Spleen (tissue), 11 donors: ENCODE measurements at regions not wholly inside any gene's neighbourhood (a gene's known extent, or its start where the extent isn't known, plus 50 kb on each side); places are given as distances from the start of the nearest gene placed in this dataset.

Source experiments
- DNase-seq: peaks from one replicate; pipeline ENCODE4 v3.0.0-alpha.2; 2020
- H3K27ac ChIP-seq, 8 donors: fragments of 200-600 bp; sonication (generic) in 7 of 8; 1 replicate in 4 of 8; 2 replicates in 4 of 8; pipeline versions ENCODE4 v1.5.0 to v1.8.0; 2016 to 2021; ENCODE audit warnings: inconsistent platforms in 4 of 8, mild to moderate bottlenecking in 4 of 8, moderate library complexity in 1 of 8
- H3K27me3 ChIP-seq, 7 donors: fragments of 200-600 bp; sonication (generic) in 6 of 7; replicated peaks in 1 of 7; 1 replicate in 4 of 7; 2 replicates in 3 of 7; pipeline versions ENCODE4 v1.5.0 to v1.8.0; 2016 to 2021; ENCODE audit warnings: inconsistent platforms in 3 of 7, mild to moderate bottlenecking in 1 of 7
- H3K36me3 ChIP-seq, 6 donors: fragments of 200-600 bp; sonication (generic) in 5 of 6; 1 replicate in 4 of 6; 2 replicates in 2 of 6; pipeline versions ENCODE4 v1.5.0 to v1.8.0; 2016 to 2021; ENCODE audit warnings: inconsistent platforms in 2 of 6
- H3K4me1 ChIP-seq, 6 donors: fragments of 200-600 bp; sonication (generic) in 5 of 6; 1 replicate in 3 of 6; 2 replicates in 3 of 6; pipeline versions ENCODE4 v1.5.0 to v1.8.0; 2016 to 2021; ENCODE audit warnings: inconsistent platforms in 3 of 6
- H3K4me3 ChIP-seq, 8 donors: fragments of 200-600 bp; sonication (generic) in 7 of 8; 1 replicate in 4 of 8; 2 replicates in 4 of 8; pipeline versions ENCODE4 v1.5.0 to v1.8.0; 2016 to 2021; ENCODE audit warnings: inconsistent platforms in 4 of 8, mild to moderate bottlenecking in 4 of 8, moderate library complexity in 2 of 8
- H3K9me3 ChIP-seq, 8 donors: fragments of 200-600 bp; sonication (generic) in 7 of 8; 1 replicate in 4 of 8; 2 replicates in 4 of 8; pipeline versions ENCODE4 v1.5.0 to v1.8.0; 2016 to 2021; ENCODE audit warnings: inconsistent platforms in 4 of 8
- CTCF ChIP-seq, 11 experiments: fragments of 200-600 bp in 7 of 11; fragments of 450-650 bp in 4 of 11; sonication (generic) in 4 of 11; IDR thresholded peaks in 8 of 11; conservative IDR thresholded peaks in 3 of 11; 1 replicate in 7 of 11; 2 replicates in 4 of 11; pipeline versions ENCODE4 v1.4.0 to v1.8.0; 2016 to 2021; ENCODE audit warnings: antibody characterized with exemption in 11 of 11, inconsistent platforms in 4 of 11, mild to moderate bottlenecking in 1 of 11
- POLR2A ChIP-seq, 3 donors: fragments of 450-650 bp; IDR thresholded peaks; one replicate each; pipeline ENCODE4 v1.5.1; 2017; ENCODE audit warnings: antibody characterized with exemption in 3 of 3, mild to moderate bottlenecking in 1 of 3
- POLR2AphosphoS5 ChIP-seq, 3 donors: sonication (generic); formaldehyde crosslinking; IDR thresholded peaks; one replicate each; pipeline ENCODE4 v1.5.1; 2017; ENCODE audit warnings: antibody characterized with exemption in 3 of 3
- WGBS, 5 donors: extraction: QIAGEN DNeasy Blood & Tissue Kit in 3 of 5; methylation state at CpG; one replicate each; pipeline versions ENCODE4 v1.1.5 to v1.1.7; 2013 to 2018; 5-methylcytosine and 5-hydroxymethylcytosine counted together
- intact Hi-C: fragments of 100-400 bp; cut with DNase I; formaldehyde crosslinking; loops from one replicate; pipeline ENCODE4 v1.15.0; 2023; ENCODE audit warnings: low total_unique reads
- donor health status: healthy with polysubstance abuse.
- donor health status: DM: no; HTN: no; CAD: no; lungs with moderate emphysema.
- donor health status: DM: no; HTN: no; CAD: no.
- donor health status: Bipolar disorder and iron deficiency.
- donor health status: healthy.
- donor health status: DM: no; HTN: no; CAD: no.
- donor health status: DM: yes; HTN: yes; CAD: no.

- TF ChIP-seq POLR2AphosphoS5 (IDR thresholded peaks at IDR 0.05) (no peak), POLR2A (IDR thresholded peaks at IDR 0.05) (no peak), CTCF (IDR thresholded peaks at IDR 0.05 in 8 of 11, conservative IDR thresholded peaks at IDR 0.05 in 3 of 11) (no peak)
- Histone ChIP-seq H3K9me3 (peaks cover 0 to 25% (median 0%) of the 10 kb centered on the region in 8 donors), H3K36me3 (no peaks in the 10 kb centered on the region), H3K4me1 (peaks cover 0 to 12% (median 3%) of the 10 kb centered on the region in 6 donors), H3K27ac (no peak overlapping the region), H3K27me3 (no peaks in the 10 kb centered on the region), H3K4me3 (no peak overlapping the region)
- DNase-seq: no peak
- intact Hi-C loops: no loop called here
- WGBS, 5 donors: 69 to 96% (median 94%) methylated on average over 4 of the region's 4 CpGs
Observed at GRCh38 chr2:111638274-111638877, 245.6 kb downstream of the ANAPC1 start.

DNA sequence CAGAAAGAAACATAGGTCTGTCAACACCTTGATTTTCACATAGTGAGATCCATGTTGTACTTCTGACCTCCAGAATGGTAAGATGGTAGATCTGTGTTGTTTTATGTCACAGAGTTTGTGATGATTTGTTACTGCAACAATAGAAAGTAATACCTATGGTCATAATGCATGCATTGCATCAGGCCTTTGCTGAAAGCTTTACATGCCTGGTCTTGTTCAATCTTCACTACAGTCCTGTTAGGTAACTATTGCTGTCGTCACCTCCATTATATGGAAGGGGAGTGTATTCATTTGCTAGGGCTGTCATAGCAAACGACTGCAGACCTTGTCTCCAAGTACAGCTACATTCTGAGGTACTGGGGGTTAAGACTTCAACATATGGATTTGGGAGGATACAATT, 243.5 kb downstream of the ANAPC1 start:
- no peak for DNase-seq
- TF ChIP-seq CTCF (IDR thresholded peaks at IDR 0.05 in 8 of 11, conservative IDR thresholded peaks at IDR 0.05 in 3 of 11) (no peak), POLR2AphosphoS5 (IDR thresholded peaks at IDR 0.05) (no peak)
- H3K36me3 ChIP-seq: no peaks in the 10 kb centered on the region
- peaks cover 0 to 25% (median 0%) of the 10 kb centered on the region in 8 donors for H3K9me3 ChIP-seq
- WGBS, 5 donors: 72 to 86% (median 79%) methylated on average over 2 of the region's 2 CpGs
- no peak overlapping the region for H3K27ac ChIP-seq
- intact Hi-C loops: no loop called here
- no peaks in the 10 kb centered on the region for H3K27me3 ChIP-seq
- no peak overlapping the region for H3K4me3 ChIP-seq
- peaks cover 0 to 15% (median 3%) of the 10 kb centered on the region in 6 donors for H3K4me1 ChIP-seq

DNA sequence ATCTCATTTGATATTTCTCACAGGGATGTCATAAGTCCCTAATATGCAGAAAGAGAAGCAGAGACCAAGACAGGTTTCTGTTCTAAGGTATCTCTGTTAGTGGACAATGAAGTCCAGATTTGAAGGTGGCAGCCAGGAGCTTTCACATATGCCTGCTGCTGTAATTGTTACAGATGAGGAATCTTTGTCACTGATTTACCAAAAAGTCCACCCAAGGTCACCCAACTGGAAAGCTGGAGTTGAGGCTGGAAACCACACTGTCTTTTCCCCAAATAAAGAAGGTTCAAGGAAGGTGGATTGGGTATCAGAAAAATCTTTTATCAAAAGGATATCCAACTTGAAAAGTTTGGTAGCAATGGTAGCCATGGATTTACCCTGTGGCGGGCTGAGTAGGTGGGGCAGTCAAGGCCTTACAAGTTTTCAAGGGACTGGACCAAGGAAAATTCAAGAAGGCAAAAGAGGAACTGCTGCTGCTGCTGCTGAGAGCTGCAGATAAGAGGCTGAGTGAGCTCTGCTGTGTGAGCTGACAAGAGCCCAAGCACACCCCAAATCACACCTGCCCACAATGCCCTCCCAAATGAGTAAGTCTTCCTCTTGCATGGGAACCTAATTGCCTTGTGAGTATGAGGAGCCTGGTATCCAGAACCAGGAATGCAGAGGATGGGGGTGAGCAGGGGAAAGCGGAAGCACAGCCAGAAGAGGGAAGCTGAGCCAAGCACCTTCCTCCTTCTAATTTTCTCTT, 241.2 kb downstream of the ANAPC1 start:
- TF ChIP-seq POLR2A (IDR thresholded peaks at IDR 0.05) (no peak), POLR2AphosphoS5 (IDR thresholded peaks at IDR 0.05) (no peak), CTCF (IDR thresholded peaks at IDR 0.05 in 8 of 11, conservative IDR thresholded peaks at IDR 0.05 in 3 of 11) (no peak)
- peaks cover 5 to 35% (median 20%) of the 10 kb centered on the region in 8 donors for H3K9me3 ChIP-seq
- intact Hi-C loops: no loop called here
- H3K4me1 ChIP-seq: peaks cover 0 to 15% (median 3%) of the 10 kb centered on the region in 6 donors
- no peak for DNase-seq
- WGBS, 5 donors: 43 to 64% (median 55%) methylated on average over 2 of the region's 2 CpGs
- no peaks in the 10 kb centered on the region for H3K36me3 ChIP-seq
- H3K27me3 ChIP-seq: no peaks in the 10 kb centered on the region
- no peak overlapping the region for H3K4me3 ChIP-seq
- H3K27ac ChIP-seq: peak overlapping the region in 2 of 8 donors; percentile 14 to 51

DNA sequence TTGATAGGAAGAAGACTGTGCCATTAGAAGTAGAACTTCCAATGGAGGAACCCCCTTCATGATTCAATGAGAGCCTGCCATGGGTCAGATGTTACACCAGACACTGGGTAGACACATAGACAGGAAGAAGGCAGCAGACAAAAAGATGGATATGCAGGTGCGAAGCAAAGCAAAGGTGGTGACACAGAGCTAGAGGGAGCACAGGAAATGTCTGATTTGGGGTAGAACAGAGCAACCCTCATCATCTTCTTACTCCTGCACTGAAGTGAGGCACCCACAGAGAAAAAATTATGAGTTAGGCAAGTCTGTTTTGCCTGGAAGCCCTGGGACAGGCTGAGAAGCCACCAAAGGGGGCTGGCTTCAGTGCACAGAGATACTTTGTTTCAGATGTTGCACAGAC, 240.2 kb downstream of the ANAPC1 start:
- Histone ChIP-seq H3K4me3 (no peak overlapping the region), H3K4me1 (peaks cover 0 to 15% (median 3%) of the 10 kb centered on the region in 6 donors), H3K9me3 (peaks cover 5 to 33% (median 23%) of the 10 kb centered on the region in 8 donors), H3K27me3 (no peaks in the 10 kb centered on the region), H3K36me3 (no peaks in the 10 kb centered on the region), H3K27ac (no peak overlapping the region)
- no peak for TF ChIP-seq POLR2A (IDR thresholded peaks at IDR 0.05)
- no peak for TF ChIP-seq CTCF (IDR thresholded peaks at IDR 0.05 in 8 of 11, conservative IDR thresholded peaks at IDR 0.05 in 3 of 11)
- no peak for TF ChIP-seq POLR2AphosphoS5 (IDR thresholded peaks at IDR 0.05)
- no peak for DNase-seq
- intact Hi-C loops: no loop called here
- 65 to 84% (median 75%) methylated on average over 1 of the region's 1 CpG for WGBS, 5 donors
